ENCODE measurements at regions not wholly inside any gene's neighbourhood (a gene's known extent, or its start where the extent isn't known, plus 50 kb on each side); places are given as distances from the start of the nearest gene placed in this dataset.

GRCh38 chrY:21082639-21083038, 326.7 kb downstream of the RPS4Y2 start:
- TF ChIP-seq CTCF (conservative IDR thresholded peaks at IDR 0.05; ENCODE audit: low read length) (no peak), EZH2phosphoT487 (IDR thresholded peaks at IDR 0.05; ENCODE audit: borderline replicate concordance, low read depth, low read length) (no peak)
